ENCODE measurements at regions not wholly inside any gene's neighbourhood (a gene's known extent, or its start where the extent isn't known, plus 50 kb on each side); places are given as distances from the start of the nearest gene placed in this dataset.

GRCh38 chr12:13924286-13924685 lies 57.1 kb downstream of the GRIN2B start:
- Histone ChIP-seq H3K4me3 (no peak overlapping the region), H3K9me3 (no peaks in the 10 kb centered on the region), H3K4me1 (no peaks in the 10 kb centered on the region), H3K36me3 (no peaks in the 10 kb centered on the region), H3K27ac (no peak overlapping the region), H3K27me3 (no peaks in the 10 kb centered on the region)
- intact Hi-C loops (cut with DNase I; ENCODE audit: low total_unique reads) = no loop called here
- TF ChIP-seq POLR2AphosphoS5 (IDR thresholded peaks at IDR 0.05) (no peak), POLR2A (IDR thresholded peaks at IDR 0.05) (no peak), CTCF (IDR thresholded peaks at IDR 0.05) (no peak)
- no peak for DNase-seq (ENCODE audit: low spot score in 2 of 2)

- H3K9me3 ChIP-seq = no peaks in the 10 kb centered on the region
- no peak overlapping the region for H3K27ac ChIP-seq
- no peak for DNase-seq (ENCODE audit: low spot score in 2 of 2)
- no peak overlapping the region for H3K4me3 ChIP-seq
- no peak for TF ChIP-seq POLR2AphosphoS5 (IDR thresholded peaks at IDR 0.05)
- no peak for TF ChIP-seq CTCF (IDR thresholded peaks at IDR 0.05)
- no peak for TF ChIP-seq POLR2A (IDR thresholded peaks at IDR 0.05)
- intact Hi-C loops (cut with DNase I; ENCODE audit: low total_unique reads) = no loop called here
- H3K36me3 ChIP-seq = no peaks in the 10 kb centered on the region
- no peaks in the 10 kb centered on the region for H3K4me1 ChIP-seq
- no peaks in the 10 kb centered on the region for H3K27me3 ChIP-seq
These were observed 62.5 kb downstream of the GRIN2B start for GRCh38 chr12:13918897-13919296.

GRCh38 chr12:13915096-13915495 lies 66.3 kb downstream of the GRIN2B start:
- no peak for TF ChIP-seq POLR2A (IDR thresholded peaks at IDR 0.05)
- no peak for TF ChIP-seq CTCF (IDR thresholded peaks at IDR 0.05)
- TF ChIP-seq POLR2AphosphoS5 (IDR thresholded peaks at IDR 0.05) = no peak
- H3K4me3 ChIP-seq = no peak overlapping the region
- no peak for DNase-seq (ENCODE audit: low spot score in 2 of 2)
- H3K9me3 ChIP-seq = no peaks in the 10 kb centered on the region
- H3K36me3 ChIP-seq = no peaks in the 10 kb centered on the region
- H3K27ac ChIP-seq = no peak overlapping the region
- intact Hi-C loops (cut with DNase I; ENCODE audit: low total_unique reads) = no loop called here
- H3K4me1 ChIP-seq = no peaks in the 10 kb centered on the region
- no peaks in the 10 kb centered on the region for H3K27me3 ChIP-seq

GRCh38 chr12:13913371-13913770 lies 68.0 kb downstream of the GRIN2B start:
- Histone ChIP-seq H3K9me3 (no peaks in the 10 kb centered on the region), H3K36me3 (no peaks in the 10 kb centered on the region), H3K4me1 (no peaks in the 10 kb centered on the region), H3K4me3 (no peak overlapping the region), H3K27me3 (no peaks in the 10 kb centered on the region), H3K27ac (no peak overlapping the region)
- intact Hi-C loops (cut with DNase I; ENCODE audit: low total_unique reads) = no loop called here
- TF ChIP-seq POLR2A (IDR thresholded peaks at IDR 0.05) (no peak), POLR2AphosphoS5 (IDR thresholded peaks at IDR 0.05) (no peak), CTCF (IDR thresholded peaks at IDR 0.05) (no peak)
- DNase-seq (ENCODE audit: low spot score in 2 of 2) = no peak

- Histone ChIP-seq H3K27ac (no peak overlapping the region), H3K4me3 (no peak overlapping the region), H3K4me1 (no peaks in the 10 kb centered on the region), H3K9me3 (no peaks in the 10 kb centered on the region), H3K36me3 (no peaks in the 10 kb centered on the region), H3K27me3 (no peaks in the 10 kb centered on the region)
- TF ChIP-seq POLR2AphosphoS5 (IDR thresholded peaks at IDR 0.05) (no peak), CTCF (IDR thresholded peaks at IDR 0.05) (no peak), POLR2A (IDR thresholded peaks at IDR 0.05) (no peak)
- DNase-seq (ENCODE audit: low spot score in 2 of 2) = no peak
- intact Hi-C loops (cut with DNase I; ENCODE audit: low total_unique reads) = no loop called here
These were observed 69.4 kb downstream of the GRIN2B start for GRCh38 chr12:13911756-13912554.

Data from breast epithelium (tissue), 4 donors.